ENCODE measurements at regions not wholly inside any gene's neighbourhood (a gene's known extent, or its start where the extent isn't known, plus 50 kb on each side); places are given as distances from the start of the nearest gene placed in this dataset.

GRCh38 chr19:13629687-13630357 lies 123.5 kb upstream of the CACNA1A start:
- POLR2A ChIA-PET = no interaction called here
- Histone ChIP-seq H3K9me2 (no peaks in the 10 kb centered on the region), H4K20me1 (ENCODE audit: insufficient read depth) (no peaks in the 10 kb centered on the region), H3F3A (replicated peaks; ENCODE audit: insufficient read depth) (no peaks in the 10 kb centered on the region), H3K27me3 (ENCODE audit: insufficient read depth) (no peaks in the 10 kb centered on the region), H3K79me2 (ENCODE audit: insufficient read depth) (no peaks in the 10 kb centered on the region), H3K4me3 (ENCODE audit: low read depth in 2 of 2, low read length in 1 of 2) (no peak overlapping the region), H3K4me2 (no peak overlapping the region), H3K27ac (ENCODE audit: low read depth in 2 of 2, low read length in 1 of 2) (peak overlapping the region in 1 of 2 experiments; percentile 53; a peak in 2 of 4 replicates), H3K9ac (no peak overlapping the region), H3K36me3 (replicated peaks in 1 of 2; ENCODE audit: control insufficient read depth in 1 of 2, insufficient read depth in 2 of 2, low read length in 1 of 2) (no peaks in the 10 kb centered on the region), H3K4me1 (ENCODE audit: control insufficient read depth in 1 of 2, insufficient read depth in 2 of 2, low read depth in 1 of 2, low read length in 1 of 2) (no peaks in the 10 kb centered on the region), H3K9me3 (no peaks in the 10 kb centered on the region), H2AFZ (ENCODE audit: low read depth) (no peak overlapping the region)
- no peak for TF ChIP-seq CHD2 (IDR thresholded peaks at IDR 0.05; ENCODE audit: low read length, partially characterized antibody)
- no peak for TF ChIP-seq POLR2AphosphoS5 (IDR thresholded peaks at IDR 0.05; ENCODE audit: low read depth, low read length)
- TF ChIP-seq RXRA (IDR thresholded peaks at IDR 0.05; ENCODE audit: borderline replicate concordance, low read depth) = 0 out of 2 replicates have a peak, but pooled peaks have one; percentile 16
- TF ChIP-seq, protein P1, sequence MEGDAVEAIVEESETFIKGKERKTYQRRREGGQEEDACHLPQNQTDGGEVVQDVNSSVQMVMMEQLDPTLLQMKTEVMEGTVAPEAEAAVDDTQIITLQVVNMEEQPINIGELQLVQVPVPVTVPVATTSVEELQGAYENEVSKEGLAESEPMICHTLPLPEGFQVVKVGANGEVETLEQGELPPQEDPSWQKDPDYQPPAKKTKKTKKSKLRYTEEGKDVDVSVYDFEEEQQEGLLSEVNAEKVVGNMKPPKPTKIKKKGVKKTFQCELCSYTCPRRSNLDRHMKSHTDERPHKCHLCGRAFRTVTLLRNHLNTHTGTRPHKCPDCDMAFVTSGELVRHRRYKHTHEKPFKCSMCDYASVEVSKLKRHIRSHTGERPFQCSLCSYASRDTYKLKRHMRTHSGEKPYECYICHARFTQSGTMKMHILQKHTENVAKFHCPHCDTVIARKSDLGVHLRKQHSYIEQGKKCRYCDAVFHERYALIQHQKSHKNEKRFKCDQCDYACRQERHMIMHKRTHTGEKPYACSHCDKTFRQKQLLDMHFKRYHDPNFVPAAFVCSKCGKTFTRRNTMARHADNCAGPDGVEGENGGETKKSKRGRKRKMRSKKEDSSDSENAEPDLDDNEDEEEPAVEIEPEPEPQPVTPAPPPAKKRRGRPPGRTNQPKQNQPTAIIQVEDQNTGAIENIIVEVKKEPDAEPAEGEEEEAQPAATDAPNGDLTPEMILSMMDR (IDR thresholded peaks at IDR 0.05) = no peak
- TF ChIP-seq JUND (IDR thresholded peaks at IDR 0.05) = peak; percentile 59
- peak; percentile 70; the same call in 1 of the 2 replicates for TF ChIP-seq FOSL2 (IDR thresholded peaks at IDR 0.05; ENCODE audit: borderline replicate concordance, low read depth)
- 0 out of 2 replicates have a peak, but pooled peaks have one; percentile 45 for TF ChIP-seq MAX (IDR thresholded peaks at IDR 0.05; ENCODE audit: low read depth)
- TF ChIP-seq FOXM1 (IDR thresholded peaks at IDR 0.05; ENCODE audit: low read depth) = no peak
- no peak for TF ChIP-seq SIN3A (IDR thresholded peaks at IDR 0.05; ENCODE audit: borderline replicate concordance, low read depth, low read length)
- peak; percentile 15; the same call in 1 of the 2 replicates for TF ChIP-seq TCF12 (IDR thresholded peaks at IDR 0.05)
- no peak for TF ChIP-seq GATA2 (CRISPR knock-in tag; IDR thresholded peaks at IDR 0.05)
- no peak for TF ChIP-seq GABPA (IDR thresholded peaks at IDR 0.05; ENCODE audit: low read depth)
- no peak for TF ChIP-seq ELF1 (IDR thresholded peaks at IDR 0.05)
- no peak for TF ChIP-seq TEAD4 (IDR thresholded peaks at IDR 0.05; ENCODE audit: borderline replicate concordance, insufficient read depth)
- TF ChIP-seq RFX5 (IDR thresholded peaks at IDR 0.05; ENCODE audit: low read length) = no peak
- peak in 1 of 2 experiments; percentile 15; a peak in 1 of 4 replicates for TF ChIP-seq EP300 (IDR thresholded peaks at IDR 0.05; ENCODE audit: borderline replicate concordance in 1 of 2, low read depth in 1 of 2, low read length in 1 of 2)
- no peak for TF ChIP-seq EZH2phosphoT487 (IDR thresholded peaks at IDR 0.05; ENCODE audit: borderline replicate concordance, low read depth)
- TF ChIP-seq, protein P2, sequence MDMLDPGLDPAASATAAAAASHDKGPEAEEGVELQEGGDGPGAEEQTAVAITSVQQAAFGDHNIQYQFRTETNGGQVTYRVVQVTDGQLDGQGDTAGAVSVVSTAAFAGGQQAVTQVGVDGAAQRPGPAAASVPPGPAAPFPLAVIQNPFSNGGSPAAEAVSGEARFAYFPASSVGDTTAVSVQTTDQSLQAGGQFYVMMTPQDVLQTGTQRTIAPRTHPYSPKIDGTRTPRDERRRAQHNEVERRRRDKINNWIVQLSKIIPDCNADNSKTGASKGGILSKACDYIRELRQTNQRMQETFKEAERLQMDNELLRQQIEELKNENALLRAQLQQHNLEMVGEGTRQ (IDR thresholded peaks at IDR 0.05; ENCODE audit: borderline replicate concordance, low read depth, low read length) = no peak
- TF ChIP-seq USF1 (IDR thresholded peaks at IDR 0.05; ENCODE audit: borderline replicate concordance, low read depth) = peak; percentile 65
- TF ChIP-seq TAF1 (IDR thresholded peaks at IDR 0.05; ENCODE audit: borderline replicate concordance, low read depth, low read length) = no peak
- DNase-seq = no peak
- CTCF ChIA-PET = interaction anchor here (1.2 kb wide), 1 partner anchor 91 kb away, joined by 4 read pairs; no protein-coding TSS in a partner anchor
- WGBS (ENCODE audit: low lambda C conversion rate) = 6% methylated on average over 5 of the region's 6 CpGs

Data from SK-N-SH (cell line).